ENCODE measurements at regions not wholly inside any gene's neighbourhood (a gene's known extent, or its start where the extent isn't known, plus 50 kb on each side); places are given as distances from the start of the nearest gene placed in this dataset.

- Mint-ChIP-seq H3K9me3 (ENCODE audit: unreplicated experiment) (peaks cover 9% of the 10 kb centered on the region), H3K4me3 (ENCODE audit: unreplicated experiment) (no peak overlapping the region), H3K27ac (ENCODE audit: unreplicated experiment) (no peak overlapping the region), H3K36me3 (ENCODE audit: insufficient read depth, unreplicated experiment) (no peaks in the 10 kb centered on the region), H3K27me3 (ENCODE audit: insufficient read depth, unreplicated experiment) (no peaks in the 10 kb centered on the region), H3K4me1 (ENCODE audit: low read depth, unreplicated experiment) (no peaks in the 10 kb centered on the region)
- intact Hi-C loops (cut with micrococcal nuclease; ENCODE audit: unreplicated experiment) = no loop called here
- no TSS peak for BruUV-seq (replicated peaks)
- DNase-seq = no peak
- Histone ChIP-seq H3K9me3 (no peaks in the 10 kb centered on the region), H3K4me1 (0 out of 2 replicates have a peak, but pooled peaks cover 4% of the 10 kb centered on the region), H3K4me3 (ENCODE audit: low read depth, low read length) (no peak overlapping the region), H3K36me3 (ENCODE audit: control insufficient read depth, insufficient read depth, low read length) (no peaks in the 10 kb centered on the region), H3K27me3 (replicated peaks; ENCODE audit: control insufficient read depth, insufficient read depth, low read length) (no peaks in the 10 kb centered on the region)
- ChIA-PET CTCF (no interaction called here), POLR2A (no interaction called here)
- TF ChIP-seq CTCF (IDR thresholded peaks at IDR 0.05; ENCODE audit: insufficient read depth in 1 of 2, low read depth in 1 of 2, low read length in 1 of 2, severe bottlenecking in 1 of 2, unreplicated experiment in 1 of 2) = no peak
Measured at GRCh38 chr10:105725007-105725406, 1083.9 kb downstream of the SORCS3 start.

GRCh38 chr10:105718207-105718995, 1077.3 kb downstream of the SORCS3 start:
- H3K4me1 ChIP-seq = no peaks in the 10 kb centered on the region
- BruUV-seq (replicated peaks) = no TSS peak
- no peak overlapping the region for H3K27ac Mint-ChIP-seq (ENCODE audit: unreplicated experiment)
- H3K9me3 Mint-ChIP-seq (ENCODE audit: unreplicated experiment) = peaks cover 9% of the 10 kb centered on the region
- H3K4me3 ChIP-seq (ENCODE audit: low read depth, low read length) = no peak overlapping the region
- H3K9me3 ChIP-seq = no peaks in the 10 kb centered on the region
- POLR2A ChIA-PET = no interaction called here
- H3K4me1 Mint-ChIP-seq (ENCODE audit: low read depth, unreplicated experiment) = no peaks in the 10 kb centered on the region
- H3K36me3 Mint-ChIP-seq (ENCODE audit: insufficient read depth, unreplicated experiment) = no peaks in the 10 kb centered on the region
- intact Hi-C loops (cut with micrococcal nuclease; ENCODE audit: unreplicated experiment) = no loop called here
- no peak for TF ChIP-seq CTCF (IDR thresholded peaks at IDR 0.05; ENCODE audit: insufficient read depth in 1 of 2, low read depth in 1 of 2, low read length in 1 of 2, severe bottlenecking in 1 of 2, unreplicated experiment in 1 of 2)
- CTCF ChIA-PET = no interaction called here
- no peak overlapping the region for H3K4me3 Mint-ChIP-seq (ENCODE audit: unreplicated experiment)
- no peaks in the 10 kb centered on the region for H3K27me3 Mint-ChIP-seq (ENCODE audit: insufficient read depth, unreplicated experiment)
- no peak for DNase-seq
- no peaks in the 10 kb centered on the region for H3K27me3 ChIP-seq (replicated peaks; ENCODE audit: control insufficient read depth, insufficient read depth, low read length)
- no peaks in the 10 kb centered on the region for H3K36me3 ChIP-seq (ENCODE audit: control insufficient read depth, insufficient read depth, low read length)

- no peak for DNase-seq
- no peak overlapping the region for H3K27ac Mint-ChIP-seq (ENCODE audit: unreplicated experiment)
- H3K36me3 ChIP-seq (ENCODE audit: control insufficient read depth, insufficient read depth, low read length) = no peaks in the 10 kb centered on the region
- TF ChIP-seq CTCF (IDR thresholded peaks at IDR 0.05; ENCODE audit: insufficient read depth in 1 of 2, low read depth in 1 of 2, low read length in 1 of 2, severe bottlenecking in 1 of 2, unreplicated experiment in 1 of 2) = no peak
- intact Hi-C loops (cut with micrococcal nuclease; ENCODE audit: unreplicated experiment) = no loop called here
- POLR2A ChIA-PET = no interaction called here
- no peaks in the 10 kb centered on the region for H3K4me1 Mint-ChIP-seq (ENCODE audit: low read depth, unreplicated experiment)
- no peaks in the 10 kb centered on the region for H3K27me3 ChIP-seq (replicated peaks; ENCODE audit: control insufficient read depth, insufficient read depth, low read length)
- H3K4me3 ChIP-seq (ENCODE audit: low read depth, low read length) = no peak overlapping the region
- CTCF ChIA-PET = no interaction called here
- H3K9me3 ChIP-seq = no peaks in the 10 kb centered on the region
- H3K4me1 ChIP-seq = no peaks in the 10 kb centered on the region
- peaks cover 9% of the 10 kb centered on the region for H3K9me3 Mint-ChIP-seq (ENCODE audit: unreplicated experiment)
- H3K4me3 Mint-ChIP-seq (ENCODE audit: unreplicated experiment) = no peak overlapping the region
- no TSS peak for BruUV-seq (replicated peaks)
- H3K36me3 Mint-ChIP-seq (ENCODE audit: insufficient read depth, unreplicated experiment) = no peaks in the 10 kb centered on the region
- peaks cover 3% of the 10 kb centered on the region for H3K27me3 Mint-ChIP-seq (ENCODE audit: insufficient read depth, unreplicated experiment)
Measured at GRCh38 chr10:105714728-105715127, 1073.6 kb downstream of the SORCS3 start.

All from Caco-2 (cell line).